MCF 10A (cell line): ENCODE measurements at regions not wholly inside any gene's neighbourhood (a gene's known extent, or its start where the extent isn't known, plus 50 kb on each side); places are given as distances from the start of the nearest gene placed in this dataset.

Experiments used
- BruUV-seq: library from RNA; stranded (reverse); fragments of 400-500 nt; replicated peaks from 2 replicates; lab custom pipeline; 2021; lab: Mats Ljungman, UMichigan
- CTCF ChIA-PET: fragments of 300-600 bp; sonication (Branson Sonifier 250); formaldehyde crosslinking; extraction: SDS; loops from one replicate; lab custom pipeline; 2021; ENCODE audit warnings: antibody characterized with exemption, inconsistent platforms; lab: Yijun Ruan, JAX
- POLR2A ChIA-PET: fragments of 300-600, 350-650 bp; sonication (Branson Sonifier 250); formaldehyde crosslinking; extraction: SDS; loops from one replicate; lab custom pipeline; 2020; ENCODE audit warnings: antibody characterized with exemption, inconsistent platforms; lab: Yijun Ruan, JAX
- DNase-seq: peaks from one replicate; pipeline ENCODE4 v3.0.0-alpha.2; 2018; ENCODE audit not compliant: unreplicated experiment
- H3K27ac Mint-ChIP-seq: one replicate; pipeline ENCODE4 v1.8.0; 2022; ENCODE audit warnings: mild to moderate bottlenecking, low read depth, mixed read lengths; ENCODE audit not compliant: unreplicated experiment
- H3K27me3 Mint-ChIP-seq: one replicate; pipeline ENCODE4 v1.8.0; 2022; ENCODE audit warnings: mixed read lengths; ENCODE audit not compliant: insufficient read depth, unreplicated experiment
- H3K36me3 Mint-ChIP-seq: one replicate; pipeline ENCODE4 v1.8.0; 2022; ENCODE audit warnings: mild to moderate bottlenecking, moderate library complexity, mixed read lengths; ENCODE audit not compliant: insufficient read depth, unreplicated experiment
- H3K4me1 Mint-ChIP-seq: one replicate; pipeline ENCODE4 v1.8.0; 2022; ENCODE audit warnings: mixed read lengths; ENCODE audit not compliant: insufficient read depth, unreplicated experiment
- H3K4me3 Mint-ChIP-seq: one replicate; pipeline ENCODE4 v1.8.0; 2022; ENCODE audit warnings: mild to moderate bottlenecking, moderate library complexity, mixed read lengths; ENCODE audit not compliant: unreplicated experiment
- H3K9me3 Mint-ChIP-seq: one replicate; pipeline ENCODE4 v1.8.0; 2022; ENCODE audit warnings: mixed read lengths; ENCODE audit not compliant: unreplicated experiment
- intact Hi-C: fragments of 100-400 bp; cut with micrococcal nuclease; formaldehyde crosslinking; loops from 2 replicates; pipeline ENCODE4 v1.14.1; 2022
- TF ChIP-seq, protein P1 (sequence below): fragments of 200-600 bp; IDR thresholded peaks from one replicate; pipeline ENCODE4 v1.8.0; 2022; ENCODE audit warnings: antibody characterized with exemption, mild to moderate bottlenecking; ENCODE audit not compliant: unreplicated experiment

GRCh38 chr12:124509676-124510300 is 57.6 kb downstream of the NCOR2 start:
- intact Hi-C loops: loop anchor here (5.0 to 10.0 kb wide), 5 partner anchors 125 to 475 kb away; no protein-coding TSS in a partner anchor
- TF ChIP-seq, protein P1, sequence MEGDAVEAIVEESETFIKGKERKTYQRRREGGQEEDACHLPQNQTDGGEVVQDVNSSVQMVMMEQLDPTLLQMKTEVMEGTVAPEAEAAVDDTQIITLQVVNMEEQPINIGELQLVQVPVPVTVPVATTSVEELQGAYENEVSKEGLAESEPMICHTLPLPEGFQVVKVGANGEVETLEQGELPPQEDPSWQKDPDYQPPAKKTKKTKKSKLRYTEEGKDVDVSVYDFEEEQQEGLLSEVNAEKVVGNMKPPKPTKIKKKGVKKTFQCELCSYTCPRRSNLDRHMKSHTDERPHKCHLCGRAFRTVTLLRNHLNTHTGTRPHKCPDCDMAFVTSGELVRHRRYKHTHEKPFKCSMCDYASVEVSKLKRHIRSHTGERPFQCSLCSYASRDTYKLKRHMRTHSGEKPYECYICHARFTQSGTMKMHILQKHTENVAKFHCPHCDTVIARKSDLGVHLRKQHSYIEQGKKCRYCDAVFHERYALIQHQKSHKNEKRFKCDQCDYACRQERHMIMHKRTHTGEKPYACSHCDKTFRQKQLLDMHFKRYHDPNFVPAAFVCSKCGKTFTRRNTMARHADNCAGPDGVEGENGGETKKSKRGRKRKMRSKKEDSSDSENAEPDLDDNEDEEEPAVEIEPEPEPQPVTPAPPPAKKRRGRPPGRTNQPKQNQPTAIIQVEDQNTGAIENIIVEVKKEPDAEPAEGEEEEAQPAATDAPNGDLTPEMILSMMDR: no peak
- H3K36me3 Mint-ChIP-seq: peaks cover 46% of the 10 kb centered on the region
- H3K4me3 Mint-ChIP-seq: peak overlapping the region; percentile 44
- ChIA-PET POLR2A (interaction anchor here (0.8 to 3.0 kb wide), 5 partner anchors 9 to 213 kb away, joined by 3 to 25 read pairs (median 3); no protein-coding TSS in a partner anchor), CTCF (interaction anchor here (0.6 to 0.9 kb wide), 5 partner anchors 85 to 256 kb away, joined by 3 to 4 read pairs (median 4); no protein-coding TSS in a partner anchor)
- H3K27ac Mint-ChIP-seq: peak overlapping the region; percentile 69
- peak; percentile 84 for DNase-seq
- H3K9me3 Mint-ChIP-seq: no peaks in the 10 kb centered on the region
- peaks cover 56% of the 10 kb centered on the region for H3K4me1 Mint-ChIP-seq
- BruUV-seq: no TSS peak
- H3K27me3 Mint-ChIP-seq: no peaks in the 10 kb centered on the region

- H3K4me1 Mint-ChIP-seq: peaks cover 61% of the 10 kb centered on the region
- no peaks in the 10 kb centered on the region for H3K27me3 Mint-ChIP-seq
- peak overlapping the region; percentile 69 for H3K27ac Mint-ChIP-seq
- ChIA-PET POLR2A (interaction anchor here (0.6 to 3.0 kb wide), 5 partner anchors 10 to 234 kb away, joined by 3 to 25 read pairs (median 3); no protein-coding TSS in a partner anchor), CTCF (interaction anchor here (0.6 to 1.1 kb wide), 6 partner anchors 84 to 262 kb away, joined by 3 to 4 read pairs (median 4); no protein-coding TSS in a partner anchor)
- DNase-seq: no peak
- H3K36me3 Mint-ChIP-seq: peaks cover 43% of the 10 kb centered on the region
- no peaks in the 10 kb centered on the region for H3K9me3 Mint-ChIP-seq
- TF ChIP-seq, protein P1: no peak
- intact Hi-C loops: loop anchor here (10.0 kb wide), 1 partner anchor 474 kb away; no protein-coding TSS in a partner anchor
- peak overlapping the region; percentile 50 for H3K4me3 Mint-ChIP-seq
- BruUV-seq: no TSS peak
Measured at GRCh38 chr12:124509300-124509675, 58.1 kb downstream of the NCOR2 start.

GRCh38 chr12:124508381-124509079 is 58.9 kb downstream of the NCOR2 start:
- Mint-ChIP-seq H3K4me3 (peak overlapping the region; percentile 50), H3K4me1 (peaks cover 68% of the 10 kb centered on the region), H3K9me3 (no peaks in the 10 kb centered on the region), H3K36me3 (peaks cover 35% of the 10 kb centered on the region), H3K27ac (peak overlapping the region; percentile 69), H3K27me3 (no peaks in the 10 kb centered on the region)
- BruUV-seq: no TSS peak
- ChIA-PET CTCF (interaction anchor here (0.7 to 1.1 kb wide), 6 partner anchors 29 to 263 kb away, joined by 3 to 4 read pairs (median 3); no protein-coding TSS in a partner anchor), POLR2A (interaction anchor here (0.6 to 3.0 kb wide), 4 partner anchors 10 to 235 kb away, joined by 3 to 25 read pairs (median 3); no protein-coding TSS in a partner anchor)
- DNase-seq: no peak
- intact Hi-C loops: loop anchor here (10.0 kb wide), 1 partner anchor 474 kb away; no protein-coding TSS in a partner anchor
- TF ChIP-seq, protein P1: no peak
